CD4-positive, alpha-beta T cell treated with Interferon alpha-2 for 1 hour (primary cell): ENCODE measurements at regions not wholly inside any gene's neighbourhood (a gene's known extent, or its start where the extent isn't known, plus 50 kb on each side); places are given as distances from the start of the nearest gene placed in this dataset.
"Not testable (repeated sequence)": the region's sequence is repeated elsewhere in the genome, so short reads cannot be mapped to it uniquely, and the experiment has no call there.

Source experiments
- DNase-seq, 2 donors: peaks; one replicate each; pipeline ENCODE4 v3.0.0-alpha.2; 2020 to 2022

DNA sequence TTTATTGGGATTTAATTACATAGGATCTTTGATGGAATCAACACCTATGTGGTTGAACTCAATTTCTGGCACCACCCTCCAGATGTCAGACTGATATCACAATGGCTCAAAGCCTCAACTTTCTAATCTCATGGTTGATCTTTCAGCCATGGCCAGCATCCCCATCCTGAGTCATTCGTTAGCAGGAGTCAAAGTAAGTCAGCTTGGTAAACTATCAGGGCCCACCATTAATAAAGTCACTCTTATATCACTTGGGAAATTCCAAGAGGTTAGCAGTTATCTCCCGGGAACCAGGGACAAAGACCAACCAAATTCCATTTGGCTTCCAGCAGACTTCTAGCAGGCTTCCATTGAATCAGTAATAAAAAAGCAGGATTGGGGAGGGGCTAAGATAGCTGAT, 50.7 kb upstream of the TNFSF4 start:
- no peak for DNase-seq

DNA sequence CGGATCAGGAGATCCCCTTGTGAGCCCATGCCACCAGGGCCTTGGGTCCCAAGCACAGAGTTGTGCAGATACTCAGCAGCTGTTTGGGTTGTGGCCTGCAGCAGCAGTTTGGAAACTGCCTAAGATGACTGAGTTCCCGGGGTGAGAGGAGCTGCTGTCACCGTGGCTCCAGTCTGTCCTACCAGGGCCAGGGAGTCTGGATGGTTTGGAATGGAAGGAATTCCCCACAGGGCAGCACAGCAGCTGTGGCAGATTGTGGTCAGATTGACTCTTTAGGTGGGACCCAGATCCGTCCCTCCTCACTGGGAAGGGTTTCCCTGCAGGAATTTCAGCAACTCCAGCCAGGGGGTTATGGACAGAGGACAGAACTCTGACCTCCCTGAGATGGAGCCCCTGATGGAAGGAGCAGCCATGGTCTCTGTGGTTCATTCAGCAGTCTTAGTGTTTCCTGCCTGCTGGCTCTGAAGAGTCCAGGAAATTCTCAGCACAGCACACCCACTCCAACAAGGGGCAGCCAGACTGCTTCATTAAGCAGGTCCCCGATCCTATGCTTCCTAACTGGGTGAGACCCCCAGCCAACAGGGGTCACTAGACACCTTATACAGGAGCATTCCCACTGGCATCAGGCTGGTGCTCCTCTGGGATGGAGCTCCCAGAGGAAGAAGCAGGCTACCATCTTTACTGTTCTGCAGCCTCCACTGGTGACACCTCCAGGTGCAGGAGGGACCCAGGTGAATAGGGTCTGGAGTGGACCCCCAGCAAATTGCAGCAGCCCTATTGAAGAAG, 51.5 kb upstream of the TNFSF4 start:
- DNase-seq, result no peak

DNA sequence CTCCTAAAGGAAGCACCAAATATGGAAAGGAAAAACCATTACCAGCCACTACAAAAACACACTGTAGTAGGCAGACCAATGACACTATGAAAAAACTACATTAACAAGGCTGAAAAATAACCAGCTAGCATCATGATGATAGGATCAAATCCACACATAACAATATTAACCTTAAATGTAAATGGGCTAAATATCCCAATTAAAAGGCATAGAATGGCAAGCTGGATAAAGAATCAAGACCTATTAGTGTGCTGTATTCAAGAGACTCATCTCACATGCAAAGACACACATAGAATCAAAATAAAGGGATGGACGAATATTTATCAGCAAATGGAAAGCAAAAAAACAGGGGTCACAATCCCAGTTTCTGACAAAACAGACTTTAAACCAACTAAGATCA, 53.2 kb upstream of the TNFSF4 start:
- not testable (repeated sequence) for DNase-seq

DNA sequence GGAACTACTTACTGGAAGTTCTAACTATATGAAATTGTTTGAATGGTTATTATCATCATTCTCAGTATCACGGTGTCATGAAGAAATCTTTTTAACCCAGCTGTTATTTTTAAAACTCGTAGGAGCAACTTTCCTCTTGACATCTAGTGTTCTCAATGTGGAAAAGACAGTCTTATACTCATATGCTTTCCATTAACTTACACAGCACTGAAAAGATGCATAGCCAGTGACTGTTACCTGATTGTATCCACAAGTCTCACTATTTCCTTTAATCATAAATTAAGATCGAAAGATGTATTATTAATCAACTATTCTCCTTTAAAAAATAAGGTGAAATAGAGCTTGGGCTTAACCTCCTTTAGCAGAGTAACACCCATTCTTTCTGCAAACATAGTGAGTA, 59.7 kb upstream of the TNFSF4 start:
- DNase-seq, result no peak

DNA sequence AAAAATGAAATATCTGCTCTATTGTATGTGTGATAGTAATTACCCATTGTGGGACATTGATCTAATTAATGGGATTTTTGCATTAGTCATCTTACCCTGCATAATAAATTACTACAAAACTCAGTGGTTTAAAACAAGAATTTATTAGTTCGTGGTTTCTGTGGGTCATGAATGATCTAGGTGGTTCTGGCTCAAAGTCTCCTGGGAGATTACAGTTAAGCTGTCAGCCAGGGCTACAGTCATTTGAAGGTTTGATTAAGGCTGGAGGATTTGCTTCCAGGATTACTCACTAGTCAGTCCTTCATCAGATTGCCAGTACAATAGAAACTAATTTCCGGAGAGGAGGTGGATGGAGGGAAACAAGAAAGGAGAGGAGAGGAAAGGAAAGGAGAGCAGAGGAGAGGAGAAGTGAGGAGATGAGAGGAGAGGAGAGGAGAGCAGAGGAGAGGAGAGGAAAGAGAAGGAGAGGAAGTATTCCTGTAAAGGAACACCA, 60.4 kb upstream of the TNFSF4 start:
- no peak for DNase-seq

DNA sequence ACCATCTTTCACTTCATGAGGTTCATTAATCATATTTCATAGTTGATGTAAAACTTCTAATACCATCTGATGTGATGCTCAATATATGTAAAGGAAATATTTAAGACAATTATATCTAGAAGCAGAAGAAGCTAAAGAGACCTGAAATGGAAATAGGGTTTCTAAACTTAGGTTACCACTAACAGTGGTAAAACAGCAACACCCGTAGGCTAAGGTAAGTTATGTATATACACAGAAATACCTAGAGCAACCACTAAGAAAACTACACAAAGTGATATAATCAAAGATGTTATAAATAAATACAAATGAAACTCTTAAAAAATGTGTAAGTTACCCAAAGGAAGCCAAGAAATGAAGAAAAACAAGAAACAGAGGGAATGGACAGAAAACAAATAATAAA, 61.1 kb upstream of the TNFSF4 start:
- no peak for DNase-seq

- DNase-seq, result no peak
Observed at GRCh38 chr1:173268786-173269277, 61.7 kb upstream of the TNFSF4 start.

DNA sequence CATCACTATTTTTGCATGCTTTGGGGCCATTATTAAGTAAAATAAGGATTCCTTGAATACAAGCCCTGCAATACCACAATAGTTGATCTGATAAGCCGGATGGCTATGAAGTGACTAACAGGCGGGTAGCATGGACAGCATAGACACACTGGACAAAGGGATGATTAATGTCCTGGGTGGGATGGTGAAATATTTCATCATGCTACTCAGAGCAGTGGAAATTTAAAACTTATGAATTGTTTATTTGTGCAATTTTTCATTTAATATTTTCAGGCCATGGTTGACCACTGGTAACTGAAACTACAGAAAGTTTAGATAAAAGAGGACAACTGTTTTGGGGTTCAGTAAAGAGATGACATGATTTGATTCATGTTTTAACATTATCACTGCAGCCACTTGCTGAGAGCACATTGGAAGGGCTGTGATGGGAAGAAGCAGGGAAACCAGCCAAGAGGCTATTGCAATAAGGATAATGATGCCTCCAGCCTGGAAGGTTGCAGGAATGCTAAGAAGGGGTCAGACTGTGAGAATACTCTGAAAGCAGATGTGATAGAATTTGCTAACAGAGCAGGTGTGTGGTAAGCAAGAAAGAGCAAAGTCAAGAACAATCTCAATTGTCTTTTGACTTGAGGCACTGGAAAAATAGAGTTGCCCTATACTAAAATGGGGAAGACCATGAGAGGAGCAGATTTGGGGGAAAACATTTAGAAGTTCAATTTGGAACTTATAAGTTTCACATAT, 62.5 kb upstream of the TNFSF4 start:
- no peak for DNase-seq

GRCh38 chr1:173270243-173270642, 63.1 kb upstream of the TNFSF4 start:
- DNase-seq, result no peak

GRCh38 chr1:173271021-173271420, 63.9 kb upstream of the TNFSF4 start:
- not testable (repeated sequence) for DNase-seq

GRCh38 chr1:173275496-173275895, 68.4 kb upstream of the TNFSF4 start:
- no peak for DNase-seq

DNA sequence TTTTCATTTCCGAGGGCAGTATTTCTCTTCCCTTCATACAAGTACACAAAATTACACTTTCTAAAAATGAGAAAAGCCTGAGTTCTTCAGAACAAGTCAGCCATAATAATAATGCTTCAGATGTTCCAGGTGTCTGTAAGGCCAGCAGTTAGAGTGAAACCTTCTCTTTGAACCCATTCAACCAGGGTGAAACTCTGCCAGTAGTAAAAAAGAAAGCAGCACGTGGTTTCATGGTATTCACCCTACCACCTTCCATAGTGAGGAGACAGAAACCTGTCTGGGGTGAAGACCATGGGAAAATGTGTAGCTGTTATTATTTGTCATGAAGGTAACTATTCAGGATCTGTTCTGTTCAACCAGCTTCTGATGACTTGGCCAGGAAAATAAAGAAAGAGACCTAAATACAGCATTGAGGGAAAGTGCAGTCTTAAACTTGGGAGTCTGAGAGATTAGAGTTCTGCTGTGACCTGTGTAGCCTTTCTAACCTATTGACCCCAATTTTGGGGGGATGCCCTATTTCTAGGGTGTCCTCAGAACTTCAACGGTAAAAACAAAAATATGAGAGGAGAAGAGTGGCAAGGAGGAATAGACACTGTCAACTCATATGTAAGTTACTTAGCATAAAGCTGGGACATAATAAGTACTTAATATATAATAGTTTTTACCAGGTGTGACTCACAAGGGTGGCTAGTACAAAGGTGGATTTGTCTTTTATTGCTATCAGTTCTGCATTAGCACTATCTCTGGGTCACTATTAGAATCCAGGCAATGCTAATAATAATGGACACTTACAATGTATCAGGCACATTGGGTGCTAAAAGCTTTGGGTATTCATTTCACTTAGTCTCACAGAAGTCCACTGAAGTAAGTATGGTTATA, 70.0 kb upstream of the TNFSF4 start:
- DNase-seq, result no peak

DNA sequence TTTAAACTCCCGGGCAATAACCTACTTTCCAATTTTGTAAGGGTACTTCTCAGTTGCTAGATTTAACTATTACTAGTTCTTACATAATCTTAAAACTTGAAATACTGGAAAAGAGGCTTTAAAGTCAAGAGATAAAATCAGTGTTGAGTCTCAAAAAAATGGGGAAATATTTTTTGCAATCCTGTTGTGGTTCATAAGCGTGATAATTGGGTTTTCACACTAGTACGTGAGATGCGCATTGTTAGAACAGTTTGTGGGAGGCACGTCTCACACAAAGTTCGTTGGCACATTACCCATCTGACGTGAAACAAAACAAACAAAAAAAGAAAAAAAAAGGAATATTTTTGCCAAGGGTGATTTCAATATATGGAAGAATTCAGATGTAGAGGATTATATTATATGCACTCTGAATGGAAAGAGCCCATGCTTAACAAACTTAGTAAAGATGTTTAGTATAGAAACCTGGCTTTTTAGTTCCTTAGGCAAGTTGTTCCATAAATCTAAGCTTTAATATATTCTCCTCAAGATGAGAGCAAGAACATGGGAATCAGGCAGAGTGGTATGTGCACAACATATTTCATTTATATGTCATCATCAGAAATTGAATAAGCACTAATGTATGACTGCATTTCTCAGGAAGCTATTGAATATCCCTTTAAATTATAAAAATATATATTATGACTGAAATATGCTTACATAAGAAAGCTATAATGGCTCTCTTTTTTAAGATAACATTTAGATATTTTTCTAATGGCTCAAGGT, 73.9 kb upstream of the TNFSF4 start:
- no peak for DNase-seq

- DNase-seq, result no peak
Observed at GRCh38 chr1:173285048-173285447, 77.9 kb upstream of the TNFSF4 start.

GRCh38 chr1:173287785-173288184, 80.7 kb upstream of the TNFSF4 start:
- no peak for DNase-seq

DNA sequence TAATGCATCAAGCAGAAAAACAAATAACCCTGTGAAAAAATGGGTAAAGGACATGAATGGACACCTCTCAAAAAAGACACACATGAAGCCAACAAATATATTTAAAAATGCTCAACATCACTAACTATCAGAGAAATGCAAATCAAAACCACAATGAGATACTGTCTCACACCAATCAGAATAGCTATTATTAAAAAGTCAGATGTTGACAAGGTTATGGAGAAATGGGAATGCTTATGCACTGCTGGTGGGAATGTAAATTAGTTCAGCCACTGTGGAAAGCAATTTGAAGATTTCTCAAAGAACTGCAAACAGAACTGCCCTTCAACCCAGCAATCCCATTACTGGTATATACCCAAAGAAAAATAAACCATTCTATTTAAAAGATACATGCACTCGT, 86.6 kb upstream of the TNFSF4 start:
- no peak for DNase-seq

GRCh38 chr1:173294843-173295242, 87.7 kb upstream of the TNFSF4 start:
- DNase-seq, result no peak

GRCh38 chr1:173295391-173295790, 88.3 kb upstream of the TNFSF4 start:
- DNase-seq, result no peak

GRCh38 chr1:173295995-173296394, 88.9 kb upstream of the TNFSF4 start:
- no peak for DNase-seq

- DNase-seq, result peak in 1 of 2 donors; percentile 1
Observed at GRCh38 chr1:173297798-173298391, 90.8 kb upstream of the TNFSF4 start.
